SK-N-MC (cell line): ENCODE measurements at regions not wholly inside any gene's neighbourhood (a gene's known extent, or its start where the extent isn't known, plus 50 kb on each side); places are given as distances from the start of the nearest gene placed in this dataset.

Source experiments
- EZH2 ChIP-seq: fragments of 200-600 bp; sonication (generic); IDR thresholded peaks from one replicate; pipeline ENCODE4 v1.6.1; 2017; ENCODE audit warnings: antibody characterized with exemption
- POLR2AphosphoS5 ChIP-seq: IDR thresholded peaks from 2 replicates; pipeline ENCODE4 v1.6.1; 2012; ENCODE audit warnings: mild to moderate bottlenecking, low read depth, low read length, borderline replicate concordance

- TF ChIP-seq EZH2 (no peak), POLR2AphosphoS5 (no peak)
These were observed 159.5 kb downstream of the BRMS1L start for GRCh38 chr14:35985474-35986218.
